Ovary (tissue), 7 donors: ENCODE measurements at regions not wholly inside any gene's neighbourhood (a gene's known extent, or its start where the extent isn't known, plus 50 kb on each side); places are given as distances from the start of the nearest gene placed in this dataset.

Experiments
- DNase-seq, 5 donors: peaks; one replicate each; pipeline ENCODE4 v3.0.0-alpha.2; 2019 to 2020
- H3K27ac ChIP-seq, 2 donors: fragments of 200-600 bp; one replicate each; pipeline versions ENCODE4 v1.5.1 to v1.8.0; 2019 to 2022
- H3K27me3 ChIP-seq: fragments of 200-600 bp; one replicate; pipeline ENCODE4 v1.8.0; 2022
- H3K36me3 ChIP-seq: fragments of 200-600 bp; sonication (generic); one replicate; pipeline ENCODE4 v1.5.1; 2019
- H3K4me1 ChIP-seq: one replicate; pipeline ENCODE4 v1.8.1; 2013; ENCODE audit warnings: mild to moderate bottlenecking, moderate library complexity; ENCODE audit not compliant: insufficient read depth
- H3K4me3 ChIP-seq: fragments of 200-600 bp; sonication (generic); one replicate; pipeline ENCODE4 v1.5.1; 2017
- H3K9me3 ChIP-seq, 2 donors: fragments of 200-600 bp in 1 of 2; sonication (generic) in 1 of 2; one replicate each; pipeline versions ENCODE4 v1.5.1 to v1.8.1; 2013 to 2019; ENCODE audit warnings: mild to moderate bottlenecking in 1 of 2, moderate library complexity in 1 of 2
- CTCF ChIP-seq, 3 donors: fragments of 450-650 bp in 2 of 3; fragments of 200-600 bp in 1 of 3; IDR thresholded peaks; one replicate each; pipeline versions ENCODE4 v1.5.1 to v1.8.0; 2016 to 2022; ENCODE audit warnings: antibody characterized with exemption in 3 of 3, mild to moderate bottlenecking in 1 of 3
- EP300 ChIP-seq: sonication (generic); formaldehyde crosslinking; IDR thresholded peaks from one replicate; pipeline ENCODE4 v1.6.1; 2017; ENCODE audit warnings: antibody characterized with exemption
- POLR2A ChIP-seq: fragments of 450-650 bp; IDR thresholded peaks from one replicate; pipeline ENCODE4 v1.6.1; 2017; ENCODE audit warnings: antibody characterized with exemption, mild to moderate bottlenecking, moderate library complexity
- WGBS, 3 donors: extraction: QIAGEN DNeasy Blood & Tissue Kit in 1 of 3; methylation state at CpG; one replicate each; pipeline versions ENCODE4 v1.1.5 to v1.1.7; 2013 to 2017; 5-methylcytosine and 5-hydroxymethylcytosine counted together
- intact Hi-C, 4 donors: fragments of 100-400 bp; cut with DNase I; formaldehyde crosslinking; loops; one replicate each; pipeline versions ENCODE4 v1.11.0 to v1.15.1; 2022 to 2023
- donor health status: DM: no; HTN: no; CAD: no; lungs with moderate emphysema.
- donor health status: DM: no; HTN: no; CAD: no.
- donor health status: Bipolar disorder and iron deficiency.
- donor health status: DM: no; HTN: no; CAD: no.
- donor health status: DM: yes; HTN: yes; CAD: no.

GRCh38 chr1:79530055-79530454 is 523.5 kb upstream of the ADGRL4 start:
- TF ChIP-seq POLR2A (no peak), CTCF (IDR thresholded peaks at IDR 0.05) (no peak), EP300 (no peak)
- no peaks in the 10 kb centered on the region for H3K27me3 ChIP-seq
- WGBS, 3 donors: 84 to 91% (median 88%) methylated on average over 2 of the region's 2 CpGs
- DNase-seq: no peak
- no peak overlapping the region for H3K4me3 ChIP-seq
- H3K4me1 ChIP-seq: no peaks in the 10 kb centered on the region
- no peak overlapping the region for H3K27ac ChIP-seq
- no peaks in the 10 kb centered on the region for H3K36me3 ChIP-seq
- intact Hi-C loops: no loop called here
- H3K9me3 ChIP-seq: no peaks in the 10 kb centered on the region

- H3K4me3 ChIP-seq: no peak overlapping the region
- no peak for DNase-seq
- H3K36me3 ChIP-seq: no peaks in the 10 kb centered on the region
- intact Hi-C loops: no loop called here
- TF ChIP-seq CTCF (IDR thresholded peaks at IDR 0.05) (no peak), EP300 (no peak), POLR2A (no peak)
- WGBS, 3 donors: 76 to 80% (median 77%) methylated on average over 1 of the region's 1 CpG
- H3K9me3 ChIP-seq: no peaks in the 10 kb centered on the region
- no peaks in the 10 kb centered on the region for H3K27me3 ChIP-seq
- H3K27ac ChIP-seq: no peak overlapping the region
- H3K4me1 ChIP-seq: no peaks in the 10 kb centered on the region
Measured at GRCh38 chr1:79524126-79524525, 517.6 kb upstream of the ADGRL4 start.

DNA sequence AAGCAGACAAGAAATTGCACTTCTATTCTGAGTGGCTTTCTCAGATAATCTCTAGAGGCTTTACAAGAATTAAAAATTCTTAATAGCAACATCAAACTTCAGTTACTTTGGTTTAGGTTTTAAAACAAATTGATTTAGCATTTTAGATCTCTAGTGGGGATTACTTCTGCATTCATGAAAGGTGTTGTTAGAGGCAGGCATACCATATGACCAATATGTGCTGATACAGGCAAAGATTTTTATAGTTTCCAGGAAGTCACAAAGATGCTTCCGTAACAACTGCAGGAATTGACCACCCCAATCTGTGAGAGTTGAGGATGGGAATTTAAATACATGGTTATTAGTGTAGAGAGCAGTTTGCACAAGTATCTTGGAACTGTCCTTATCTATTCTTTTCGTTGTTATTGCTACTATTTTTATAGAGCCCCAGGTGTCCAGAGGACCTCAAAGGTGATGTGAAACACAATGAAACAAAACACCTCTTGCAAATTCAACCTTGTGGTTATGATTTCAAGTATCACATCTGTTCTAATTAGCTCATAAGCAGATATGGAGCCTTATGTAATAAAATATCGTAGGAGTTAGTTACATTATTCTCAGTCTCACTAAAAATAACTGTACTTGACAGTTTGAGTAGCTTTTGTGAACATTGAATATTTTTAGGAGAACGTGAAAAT is 512.7 kb upstream of the ADGRL4 start:
- no peak overlapping the region for H3K27ac ChIP-seq
- no peaks in the 10 kb centered on the region for H3K4me1 ChIP-seq
- no peak overlapping the region for H3K4me3 ChIP-seq
- intact Hi-C loops: no loop called here
- DNase-seq: no peak
- TF ChIP-seq CTCF (IDR thresholded peaks at IDR 0.05): no peak
- no peaks in the 10 kb centered on the region for H3K27me3 ChIP-seq
- no peaks in the 10 kb centered on the region for H3K9me3 ChIP-seq
- 43 to 57% (median 51%) methylated on average over 4 of the region's 4 CpGs for WGBS, 3 donors
- no peaks in the 10 kb centered on the region for H3K36me3 ChIP-seq

DNA sequence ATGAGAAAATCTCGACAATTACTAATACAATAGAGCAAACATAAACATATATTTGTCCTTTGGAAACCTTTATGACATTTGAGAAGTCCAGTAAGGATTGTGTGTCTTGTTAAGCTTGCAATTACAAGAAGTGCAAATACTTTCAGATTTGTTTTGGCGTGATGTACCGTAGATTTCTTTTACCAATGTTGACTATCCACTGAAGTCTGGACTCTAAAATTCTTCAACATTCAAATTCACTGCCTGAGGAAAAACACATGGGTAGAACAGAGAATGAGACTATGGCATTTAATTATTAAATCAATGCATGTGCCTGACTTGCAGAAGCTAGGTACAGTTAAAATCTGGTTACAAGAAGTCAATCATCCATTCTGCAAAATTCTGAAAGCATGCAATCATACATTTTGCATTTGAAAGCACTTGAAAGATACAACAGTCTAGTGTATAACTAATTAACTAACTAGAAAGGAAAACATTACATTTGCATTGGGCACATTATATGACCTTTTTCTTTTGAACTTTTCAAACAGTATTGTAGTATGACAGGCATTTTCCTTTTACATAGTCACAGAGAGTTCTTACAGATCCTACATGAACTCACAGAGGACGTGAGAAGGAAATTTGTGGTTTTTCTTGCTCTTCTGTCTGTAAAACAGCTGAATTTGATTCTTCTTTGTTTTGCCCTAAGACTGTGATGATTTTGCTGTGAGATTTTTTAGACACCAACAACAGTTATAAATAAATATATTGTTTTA is 511.1 kb upstream of the ADGRL4 start:
- Histone ChIP-seq H3K9me3 (no peaks in the 10 kb centered on the region), H3K4me3 (no peak overlapping the region), H3K4me1 (no peaks in the 10 kb centered on the region), H3K27me3 (no peaks in the 10 kb centered on the region), H3K36me3 (no peaks in the 10 kb centered on the region), H3K27ac (no peak overlapping the region)
- WGBS, 3 donors: 76 to 81% (median 79%) methylated on average over 4 of the region's 4 CpGs
- intact Hi-C loops: no loop called here
- TF ChIP-seq EP300 (no peak), POLR2A (no peak), CTCF (IDR thresholded peaks at IDR 0.05) (no peak)
- DNase-seq: no peak
